GM12878 (cell line): ENCODE measurements at regions not wholly inside any gene's neighbourhood (a gene's known extent, or its start where the extent isn't known, plus 50 kb on each side); places are given as distances from the start of the nearest gene placed in this dataset.

Source experiments
- BHLHE40 ChIP-seq, 2 experiments: fragments of 450-650 bp in 1 of 2; IDR thresholded peaks; 2 replicates each; pipeline ENCODE4 v1.6.1; 2011 to 2017; ENCODE audit warnings: low read depth in 2 of 2, borderline replicate concordance in 1 of 2, improper control_type of control experiment in 1 of 2, low read length in 1 of 2, mild to moderate bottlenecking in 1 of 2
- EED ChIP-seq: sonication (generic); IDR thresholded peaks from 2 replicates; pipeline ENCODE4 v1.6.1; 2016; ENCODE audit warnings: antibody characterized with exemption, low read depth
- EZH2 ChIP-seq: IDR thresholded peaks from 2 replicates; pipeline ENCODE4 v1.6.1; 2012; ENCODE audit warnings: low read depth, mild to moderate bottlenecking, control low read depth, inconsistent platforms, low read length, borderline replicate concordance; ENCODE audit not compliant: control insufficient read depth
- MEF2A ChIP-seq: IDR thresholded peaks from 2 replicates; pipeline ENCODE4 v1.6.1; 2011; ENCODE audit warnings: low read depth, mild to moderate bottlenecking, low read length, moderate library complexity; ENCODE audit not compliant: insufficient read depth
- NFXL1 ChIP-seq: fragments of 450-650 bp; IDR thresholded peaks from 2 replicates; pipeline ENCODE4 v1.6.1; 2017; ENCODE audit warnings: antibody characterized with exemption, mild to moderate bottlenecking, borderline replicate concordance
- PAX8 ChIP-seq: fragments of 450-650 bp; IDR thresholded peaks from 2 replicates; pipeline ENCODE4 v1.6.1; 2017; ENCODE audit warnings: mild to moderate bottlenecking, moderate library complexity
- ZNF217 ChIP-seq: fragments of 450-650 bp; IDR thresholded peaks from 2 replicates; pipeline ENCODE4 v1.6.1; 2017; ENCODE audit warnings: antibody characterized with exemption, mild to moderate bottlenecking
- ZNF622 ChIP-seq: fragments of 450-650 bp; IDR thresholded peaks from 2 replicates; pipeline ENCODE4 v1.6.1; 2017; ENCODE audit warnings: mild to moderate bottlenecking, inconsistent platforms
- ZSCAN29 ChIP-seq: fragments of 450-650 bp; IDR thresholded peaks from 2 replicates; pipeline ENCODE4 v1.6.1; 2017; ENCODE audit warnings: mild to moderate bottlenecking, moderate library complexity
- TF ChIP-seq, protein P1 (sequence below): IDR thresholded peaks from 2 replicates; pipeline ENCODE4 v1.6.1; 2012; ENCODE audit warnings: low read depth, low read length, improper control_type of control experiment
- TF ChIP-seq, protein P2 (sequence below): IDR thresholded peaks from 2 replicates; pipeline ENCODE4 v1.6.1; 2012; ENCODE audit warnings: improper control_type of control experiment, low read depth, low read length; ENCODE audit not compliant: insufficient replicate concordance
- TF ChIP-seq, protein P3 (sequence below): fragments of 450-650 bp; IDR thresholded peaks from 2 replicates; pipeline ENCODE4 v1.6.1; 2017; ENCODE audit warnings: antibody characterized with exemption, mild to moderate bottlenecking, moderate library complexity
- TF ChIP-seq, protein P4 (sequence below): IDR thresholded peaks from 2 replicates; pipeline ENCODE4 v1.6.1; 2012; ENCODE audit warnings: low read length, inconsistent platforms
- TF ChIP-seq, protein P5 (sequence below): IDR thresholded peaks from 2 replicates; pipeline ENCODE4 v1.6.1; 2011; ENCODE audit warnings: mild to moderate bottlenecking, low read depth, low read length, moderate library complexity; ENCODE audit not compliant: insufficient replicate concordance
- TF ChIP-seq, protein P6 (sequence below): fragments of 450-650 bp; IDR thresholded peaks from 2 replicates; pipeline ENCODE4 v1.6.1; 2016; ENCODE audit warnings: mild to moderate bottlenecking

DNA sequence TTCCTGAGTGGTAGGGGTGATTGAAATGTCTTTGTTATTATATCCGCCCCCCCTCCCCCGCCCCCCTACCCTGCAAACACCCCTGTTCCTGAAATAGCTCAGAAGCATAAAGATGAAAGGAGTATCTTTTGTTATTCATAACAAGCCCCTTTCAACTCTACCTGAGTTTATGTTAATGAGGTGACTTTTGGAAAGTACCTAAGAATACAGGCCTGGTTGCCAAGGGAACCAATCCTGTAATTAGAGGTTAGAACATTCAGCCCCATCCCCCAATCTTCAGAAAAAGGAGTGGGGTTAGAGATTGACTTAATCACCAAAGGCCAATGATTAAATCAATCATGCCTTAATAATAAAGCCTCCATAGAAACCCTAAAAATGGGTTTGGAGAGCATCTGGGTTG is 979.2 kb upstream of the GJE1 start (continued):
- TF ChIP-seq, protein P1, sequence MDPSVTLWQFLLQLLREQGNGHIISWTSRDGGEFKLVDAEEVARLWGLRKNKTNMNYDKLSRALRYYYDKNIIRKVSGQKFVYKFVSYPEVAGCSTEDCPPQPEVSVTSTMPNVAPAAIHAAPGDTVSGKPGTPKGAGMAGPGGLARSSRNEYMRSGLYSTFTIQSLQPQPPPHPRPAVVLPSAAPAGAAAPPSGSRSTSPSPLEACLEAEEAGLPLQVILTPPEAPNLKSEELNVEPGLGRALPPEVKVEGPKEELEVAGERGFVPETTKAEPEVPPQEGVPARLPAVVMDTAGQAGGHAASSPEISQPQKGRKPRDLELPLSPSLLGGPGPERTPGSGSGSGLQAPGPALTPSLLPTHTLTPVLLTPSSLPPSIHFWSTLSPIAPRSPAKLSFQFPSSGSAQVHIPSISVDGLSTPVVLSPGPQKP, result no peak
- TF ChIP-seq ZNF622 (no peak), NFXL1 (no peak), EED (no peak), EZH2 (no peak), ZNF217 (no peak), MEF2A (peak; percentile 74; the same call in 1 of the 2 replicates), ZSCAN29 (no peak), PAX8 (no peak), BHLHE40 (IDR thresholded peaks at IDR 0.05; ENCODE audit: borderline replicate concordance in 1 of 2, low read depth in 2 of 2, low read length in 1 of 2) (no peak)
- TF ChIP-seq, protein P2, sequence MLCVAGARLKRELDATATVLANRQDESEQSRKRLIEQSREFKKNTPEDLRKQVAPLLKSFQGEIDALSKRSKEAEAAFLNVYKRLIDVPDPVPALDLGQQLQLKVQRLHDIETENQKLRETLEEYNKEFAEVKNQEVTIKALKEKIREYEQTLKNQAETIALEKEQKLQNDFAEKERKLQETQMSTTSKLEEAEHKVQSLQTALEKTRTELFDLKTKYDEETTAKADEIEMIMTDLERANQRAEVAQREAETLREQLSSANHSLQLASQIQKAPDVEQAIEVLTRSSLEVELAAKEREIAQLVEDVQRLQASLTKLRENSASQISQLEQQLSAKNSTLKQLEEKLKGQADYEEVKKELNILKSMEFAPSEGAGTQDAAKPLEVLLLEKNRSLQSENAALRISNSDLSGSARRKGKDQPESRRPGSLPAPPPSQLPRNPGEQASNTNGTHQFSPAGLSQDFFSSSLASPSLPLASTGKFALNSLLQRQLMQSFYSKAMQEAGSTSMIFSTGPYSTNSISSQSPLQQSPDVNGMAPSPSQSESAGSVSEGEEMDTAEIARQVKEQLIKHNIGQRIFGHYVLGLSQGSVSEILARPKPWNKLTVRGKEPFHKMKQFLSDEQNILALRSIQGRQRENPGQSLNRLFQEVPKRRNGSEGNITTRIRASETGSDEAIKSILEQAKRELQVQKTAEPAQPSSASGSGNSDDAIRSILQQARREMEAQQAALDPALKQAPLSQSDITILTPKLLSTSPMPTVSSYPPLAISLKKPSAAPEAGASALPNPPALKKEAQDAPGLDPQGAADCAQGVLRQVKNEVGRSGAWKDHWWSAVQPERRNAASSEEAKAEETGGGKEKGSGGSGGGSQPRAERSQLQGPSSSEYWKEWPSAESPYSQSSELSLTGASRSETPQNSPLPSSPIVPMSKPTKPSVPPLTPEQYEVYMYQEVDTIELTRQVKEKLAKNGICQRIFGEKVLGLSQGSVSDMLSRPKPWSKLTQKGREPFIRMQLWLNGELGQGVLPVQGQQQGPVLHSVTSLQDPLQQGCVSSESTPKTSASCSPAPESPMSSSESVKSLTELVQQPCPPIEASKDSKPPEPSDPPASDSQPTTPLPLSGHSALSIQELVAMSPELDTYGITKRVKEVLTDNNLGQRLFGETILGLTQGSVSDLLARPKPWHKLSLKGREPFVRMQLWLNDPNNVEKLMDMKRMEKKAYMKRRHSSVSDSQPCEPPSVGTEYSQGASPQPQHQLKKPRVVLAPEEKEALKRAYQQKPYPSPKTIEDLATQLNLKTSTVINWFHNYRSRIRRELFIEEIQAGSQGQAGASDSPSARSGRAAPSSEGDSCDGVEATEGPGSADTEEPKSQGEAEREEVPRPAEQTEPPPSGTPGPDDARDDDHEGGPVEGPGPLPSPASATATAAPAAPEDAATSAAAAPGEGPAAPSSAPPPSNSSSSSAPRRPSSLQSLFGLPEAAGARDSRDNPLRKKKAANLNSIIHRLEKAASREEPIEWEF, result no peak
- TF ChIP-seq, protein P3, sequence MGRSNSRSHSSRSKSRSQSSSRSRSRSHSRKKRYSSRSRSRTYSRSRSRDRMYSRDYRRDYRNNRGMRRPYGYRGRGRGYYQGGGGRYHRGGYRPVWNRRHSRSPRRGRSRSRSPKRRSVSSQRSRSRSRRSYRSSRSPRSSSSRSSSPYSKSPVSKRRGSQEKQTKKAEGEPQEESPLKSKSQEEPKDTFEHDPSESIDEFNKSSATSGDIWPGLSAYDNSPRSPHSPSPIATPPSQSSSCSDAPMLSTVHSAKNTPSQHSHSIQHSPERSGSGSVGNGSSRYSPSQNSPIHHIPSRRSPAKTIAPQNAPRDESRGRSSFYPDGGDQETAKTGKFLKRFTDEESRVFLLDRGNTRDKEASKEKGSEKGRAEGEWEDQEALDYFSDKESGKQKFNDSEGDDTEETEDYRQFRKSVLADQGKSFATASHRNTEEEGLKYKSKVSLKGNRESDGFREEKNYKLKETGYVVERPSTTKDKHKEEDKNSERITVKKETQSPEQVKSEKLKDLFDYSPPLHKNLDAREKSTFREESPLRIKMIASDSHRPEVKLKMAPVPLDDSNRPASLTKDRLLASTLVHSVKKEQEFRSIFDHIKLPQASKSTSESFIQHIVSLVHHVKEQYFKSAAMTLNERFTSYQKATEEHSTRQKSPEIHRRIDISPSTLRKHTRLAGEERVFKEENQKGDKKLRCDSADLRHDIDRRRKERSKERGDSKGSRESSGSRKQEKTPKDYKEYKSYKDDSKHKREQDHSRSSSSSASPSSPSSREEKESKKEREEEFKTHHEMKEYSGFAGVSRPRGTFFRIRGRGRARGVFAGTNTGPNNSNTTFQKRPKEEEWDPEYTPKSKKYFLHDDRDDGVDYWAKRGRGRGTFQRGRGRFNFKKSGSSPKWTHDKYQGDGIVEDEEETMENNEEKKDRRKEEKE, result no peak
- TF ChIP-seq, protein P4, sequence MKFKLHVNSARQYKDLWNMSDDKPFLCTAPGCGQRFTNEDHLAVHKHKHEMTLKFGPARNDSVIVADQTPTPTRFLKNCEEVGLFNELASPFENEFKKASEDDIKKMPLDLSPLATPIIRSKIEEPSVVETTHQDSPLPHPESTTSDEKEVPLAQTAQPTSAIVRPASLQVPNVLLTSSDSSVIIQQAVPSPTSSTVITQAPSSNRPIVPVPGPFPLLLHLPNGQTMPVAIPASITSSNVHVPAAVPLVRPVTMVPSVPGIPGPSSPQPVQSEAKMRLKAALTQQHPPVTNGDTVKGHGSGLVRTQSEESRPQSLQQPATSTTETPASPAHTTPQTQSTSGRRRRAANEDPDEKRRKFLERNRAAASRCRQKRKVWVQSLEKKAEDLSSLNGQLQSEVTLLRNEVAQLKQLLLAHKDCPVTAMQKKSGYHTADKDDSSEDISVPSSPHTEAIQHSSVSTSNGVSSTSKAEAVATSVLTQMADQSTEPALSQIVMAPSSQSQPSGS, result peak; percentile 40; the same call in 1 of the 2 replicates
- TF ChIP-seq, protein P5, sequence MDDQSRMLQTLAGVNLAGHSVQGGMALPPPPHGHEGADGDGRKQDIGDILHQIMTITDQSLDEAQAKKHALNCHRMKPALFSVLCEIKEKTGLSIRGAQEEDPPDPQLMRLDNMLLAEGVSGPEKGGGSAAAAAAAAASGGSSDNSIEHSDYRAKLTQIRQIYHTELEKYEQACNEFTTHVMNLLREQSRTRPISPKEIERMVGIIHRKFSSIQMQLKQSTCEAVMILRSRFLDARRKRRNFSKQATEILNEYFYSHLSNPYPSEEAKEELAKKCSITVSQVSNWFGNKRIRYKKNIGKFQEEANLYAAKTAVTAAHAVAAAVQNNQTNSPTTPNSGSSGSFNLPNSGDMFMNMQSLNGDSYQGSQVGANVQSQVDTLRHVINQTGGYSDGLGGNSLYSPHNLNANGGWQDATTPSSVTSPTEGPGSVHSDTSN, result no peak
- TF ChIP-seq, protein P6, sequence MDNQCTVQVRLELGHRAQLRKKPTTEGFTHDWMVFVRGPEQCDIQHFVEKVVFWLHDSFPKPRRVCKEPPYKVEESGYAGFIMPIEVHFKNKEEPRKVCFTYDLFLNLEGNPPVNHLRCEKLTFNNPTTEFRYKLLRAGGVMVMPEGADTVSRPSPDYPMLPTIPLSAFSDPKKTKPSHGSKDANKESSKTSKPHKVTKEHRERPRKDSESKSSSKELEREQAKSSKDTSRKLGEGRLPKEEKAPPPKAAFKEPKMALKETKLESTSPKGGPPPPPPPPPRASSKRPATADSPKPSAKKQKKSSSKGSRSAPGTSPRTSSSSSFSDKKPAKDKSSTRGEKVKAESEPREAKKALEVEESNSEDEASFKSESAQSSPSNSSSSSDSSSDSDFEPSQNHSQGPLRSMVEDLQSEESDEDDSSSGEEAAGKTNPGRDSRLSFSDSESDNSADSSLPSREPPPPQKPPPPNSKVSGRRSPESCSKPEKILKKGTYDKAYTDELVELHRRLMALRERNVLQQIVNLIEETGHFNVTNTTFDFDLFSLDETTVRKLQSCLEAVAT, result no peak
